ENCODE measurements at regions not wholly inside any gene's neighbourhood (a gene's known extent, or its start where the extent isn't known, plus 50 kb on each side); places are given as distances from the start of the nearest gene placed in this dataset.

DNA sequence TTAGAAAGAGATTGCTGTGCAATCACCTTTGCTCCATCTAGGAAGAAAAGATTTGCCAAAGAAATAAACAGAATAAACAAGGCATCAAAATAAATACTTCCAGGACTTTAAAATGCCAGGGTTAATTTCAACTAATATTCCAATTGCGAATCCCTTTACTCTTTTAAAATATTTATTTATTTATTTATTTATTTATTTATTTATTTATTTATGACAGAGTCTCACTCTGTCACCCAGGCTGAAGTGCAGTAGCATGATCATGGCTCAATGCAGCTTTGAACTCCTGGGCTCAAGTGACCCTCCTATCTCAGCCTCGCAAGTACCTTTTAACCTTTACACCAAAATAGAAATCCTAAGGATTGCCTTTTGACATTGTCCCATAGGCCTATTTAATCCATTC lies 191.1 kb downstream of the EDN1 start:
- no peaks in the 10 kb centered on the region for H3K36me3 ChIP-seq (ENCODE audit: insufficient read depth, low read length)
- no peaks in the 10 kb centered on the region for H4K20me1 ChIP-seq (ENCODE audit: insufficient read depth)
- H3K79me2 ChIP-seq (replicated peaks; ENCODE audit: insufficient read depth, low read length), result no peaks in the 10 kb centered on the region
- no peak overlapping the region for H3K4me2 ChIP-seq (ENCODE audit: low read length)
- H3K9ac ChIP-seq (ENCODE audit: low read length), result no peak overlapping the region
- H3K4me3 ChIP-seq (ENCODE audit: low read length), result no peak overlapping the region
- no peak overlapping the region for H3K27ac ChIP-seq (ENCODE audit: low read length)
- H3F3A ChIP-seq (ENCODE audit: insufficient read depth, low read length, poor library complexity, severe bottlenecking), result no peaks in the 10 kb centered on the region
- H3K9me2 ChIP-seq (ENCODE audit: insufficient read depth, low read length), result no peaks in the 10 kb centered on the region
- no peak for TF ChIP-seq POLR2AphosphoS5 (IDR thresholded peaks at IDR 0.05)
- TF ChIP-seq REST (IDR thresholded peaks at IDR 0.05; ENCODE audit: borderline replicate concordance), result no peak
- no peak for TF ChIP-seq CTCF (IDR thresholded peaks at IDR 0.05; ENCODE audit: poor library complexity, severe bottlenecking)
- no peak for TF ChIP-seq RAD21 (conservative IDR thresholded peaks at IDR 0.05)
- no peak for TF ChIP-seq SMC3 (conservative IDR thresholded peaks at IDR 0.05; ENCODE audit: poor library complexity)
- TF ChIP-seq TAF1 (IDR thresholded peaks at IDR 0.05; ENCODE audit: low read depth), result no peak
- TF ChIP-seq MXI1 (conservative IDR thresholded peaks at IDR 0.05; ENCODE audit: poor library complexity, severe bottlenecking), result no peak
- no peak for TF ChIP-seq EP300 (conservative IDR thresholded peaks at IDR 0.05; ENCODE audit: poor library complexity, severe bottlenecking)
- TF ChIP-seq EZH2 (IDR thresholded peaks at IDR 0.05; ENCODE audit: borderline replicate concordance, insufficient read depth, low read length, poor library complexity, severe bottlenecking), result no peak
- no peak overlapping the region for H2AFZ ChIP-seq (ENCODE audit: low read depth, low read length)
- H3K9me3 ChIP-seq (ENCODE audit: low read length), result no peaks in the 10 kb centered on the region
- H3K27me3 ChIP-seq (ENCODE audit: insufficient read depth, low read depth, low read length), result no peaks in the 10 kb centered on the region

DNA sequence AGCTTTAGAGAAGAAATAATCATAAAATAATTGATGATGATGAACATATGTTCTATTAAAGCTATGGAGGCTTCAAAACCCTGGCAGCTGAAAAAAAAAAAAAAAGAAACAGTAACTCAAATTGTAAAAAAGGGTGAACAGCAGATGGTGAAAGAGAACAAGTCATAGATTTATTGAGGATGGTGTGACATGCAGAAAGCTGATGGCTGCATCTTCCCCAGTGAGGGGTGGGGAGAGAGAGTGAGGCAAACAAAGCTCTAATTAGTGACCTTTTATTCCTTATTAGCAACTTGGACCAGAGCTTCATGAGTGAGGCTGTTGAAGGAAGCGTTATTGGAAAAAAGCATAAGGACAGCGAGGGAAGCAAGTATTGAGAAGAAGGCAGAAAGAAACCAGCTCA lies 191.7 kb downstream of the EDN1 start:
- Histone ChIP-seq H3K36me3 (ENCODE audit: insufficient read depth, low read length) (no peaks in the 10 kb centered on the region), H3K9me3 (ENCODE audit: low read length) (no peaks in the 10 kb centered on the region), H3K4me3 (ENCODE audit: low read length) (no peak overlapping the region), H3K9ac (ENCODE audit: low read length) (no peak overlapping the region), H3K27me3 (ENCODE audit: insufficient read depth, low read depth, low read length) (no peaks in the 10 kb centered on the region), H3K79me2 (replicated peaks; ENCODE audit: insufficient read depth, low read length) (no peaks in the 10 kb centered on the region), H4K20me1 (ENCODE audit: insufficient read depth) (no peaks in the 10 kb centered on the region), H3K4me2 (ENCODE audit: low read length) (no peak overlapping the region), H3K9me2 (ENCODE audit: insufficient read depth, low read length) (no peaks in the 10 kb centered on the region), H3F3A (ENCODE audit: insufficient read depth, low read length, poor library complexity, severe bottlenecking) (no peaks in the 10 kb centered on the region), H3K27ac (ENCODE audit: low read length) (no peak overlapping the region), H2AFZ (ENCODE audit: low read depth, low read length) (no peak overlapping the region)
- TF ChIP-seq POLR2AphosphoS5 (IDR thresholded peaks at IDR 0.05) (no peak), MXI1 (conservative IDR thresholded peaks at IDR 0.05; ENCODE audit: poor library complexity, severe bottlenecking) (no peak), RAD21 (conservative IDR thresholded peaks at IDR 0.05) (no peak), EP300 (conservative IDR thresholded peaks at IDR 0.05; ENCODE audit: poor library complexity, severe bottlenecking) (no peak), REST (IDR thresholded peaks at IDR 0.05; ENCODE audit: borderline replicate concordance) (no peak), EZH2 (IDR thresholded peaks at IDR 0.05; ENCODE audit: borderline replicate concordance, insufficient read depth, low read length, poor library complexity, severe bottlenecking) (no peak), TAF1 (IDR thresholded peaks at IDR 0.05; ENCODE audit: low read depth) (no peak), SMC3 (conservative IDR thresholded peaks at IDR 0.05; ENCODE audit: poor library complexity) (no peak), CTCF (IDR thresholded peaks at IDR 0.05; ENCODE audit: poor library complexity, severe bottlenecking) (no peak)
